Smooth muscle cell (in vitro differentiated cells): ENCODE measurements at regions not wholly inside any gene's neighbourhood (a gene's known extent, or its start where the extent isn't known, plus 50 kb on each side); places are given as distances from the start of the nearest gene placed in this dataset.

Experiments used
- DNase-seq: peaks from one replicate; lab custom pipeline; 2025; ENCODE audit not compliant: unreplicated experiment; lab: John Stamatoyannopoulos, UW
- H2AFZ ChIP-seq: fragments of 200-600 bp; sonication (generic); 2 replicates; pipeline ENCODE4 v1.6.0; 2016; ENCODE audit warnings: antibody characterized with exemption, low read depth, mild to moderate bottlenecking
- H3F3A ChIP-seq: fragments of 200-600 bp; sonication (generic); 2 replicates; pipeline ENCODE4 v1.6.0; 2017; ENCODE audit warnings: antibody characterized with exemption, low read depth
- H3K27ac ChIP-seq: fragments of 200-600 bp; sonication (generic); 2 replicates; pipeline ENCODE4 v1.5.1; 2016; ENCODE audit warnings: low read depth, mild to moderate bottlenecking
- H3K27me3 ChIP-seq: fragments of 200-600 bp; sonication (generic); 2 replicates; pipeline ENCODE4 v1.6.1; 2016; ENCODE audit warnings: low read depth, mild to moderate bottlenecking
- H3K36me3 ChIP-seq: fragments of 200-600 bp; sonication (generic); 2 replicates; pipeline ENCODE4 v1.5.1; 2016; ENCODE audit warnings: low read depth
- H3K4me1 ChIP-seq: fragments of 200-600 bp; sonication (generic); 2 replicates; pipeline ENCODE4 v1.5.1; 2016; ENCODE audit warnings: low read depth
- H3K4me2 ChIP-seq: fragments of 200-600 bp; sonication (generic); 2 replicates; pipeline ENCODE4 v1.6.0; 2016; ENCODE audit warnings: mild to moderate bottlenecking
- H3K4me3 ChIP-seq: fragments of 200-600 bp; sonication (generic); 2 replicates; pipeline ENCODE4 v1.5.1; 2016; ENCODE audit warnings: mild to moderate bottlenecking
- H3K79me2 ChIP-seq: fragments of 200-600 bp; sonication (generic); 2 replicates; pipeline ENCODE4 v1.6.0; 2016; ENCODE audit warnings: low read depth, mild to moderate bottlenecking
- H3K9ac ChIP-seq: fragments of 200-600 bp; sonication (generic); 2 replicates; pipeline ENCODE4 v1.6.0; 2016; ENCODE audit warnings: low read depth
- H3K9me3 ChIP-seq: fragments of 200-600 bp; sonication (generic); replicated peaks from 2 replicates; pipeline ENCODE4 v1.5.1; 2016; ENCODE audit warnings: low read depth
- H4K20me1 ChIP-seq: fragments of 200-600 bp; sonication (generic); 2 replicates; pipeline ENCODE4 v1.6.0; 2016; ENCODE audit warnings: low read depth
- CTCF ChIP-seq: fragments of 200-600 bp; sonication (generic); IDR thresholded peaks from 2 replicates; pipeline ENCODE4 v1.5.1; 2017; ENCODE audit warnings: borderline replicate concordance, mild to moderate bottlenecking, antibody characterized with exemption; ENCODE audit not compliant: insufficient read depth, poor library complexity, severe bottlenecking
- WGBS: methylation state at CpG from one replicate; pipeline ENCODE4 v1.1.7; 2016; ENCODE audit warnings: low lambda C conversion rate; 5-methylcytosine and 5-hydroxymethylcytosine counted together

DNA sequence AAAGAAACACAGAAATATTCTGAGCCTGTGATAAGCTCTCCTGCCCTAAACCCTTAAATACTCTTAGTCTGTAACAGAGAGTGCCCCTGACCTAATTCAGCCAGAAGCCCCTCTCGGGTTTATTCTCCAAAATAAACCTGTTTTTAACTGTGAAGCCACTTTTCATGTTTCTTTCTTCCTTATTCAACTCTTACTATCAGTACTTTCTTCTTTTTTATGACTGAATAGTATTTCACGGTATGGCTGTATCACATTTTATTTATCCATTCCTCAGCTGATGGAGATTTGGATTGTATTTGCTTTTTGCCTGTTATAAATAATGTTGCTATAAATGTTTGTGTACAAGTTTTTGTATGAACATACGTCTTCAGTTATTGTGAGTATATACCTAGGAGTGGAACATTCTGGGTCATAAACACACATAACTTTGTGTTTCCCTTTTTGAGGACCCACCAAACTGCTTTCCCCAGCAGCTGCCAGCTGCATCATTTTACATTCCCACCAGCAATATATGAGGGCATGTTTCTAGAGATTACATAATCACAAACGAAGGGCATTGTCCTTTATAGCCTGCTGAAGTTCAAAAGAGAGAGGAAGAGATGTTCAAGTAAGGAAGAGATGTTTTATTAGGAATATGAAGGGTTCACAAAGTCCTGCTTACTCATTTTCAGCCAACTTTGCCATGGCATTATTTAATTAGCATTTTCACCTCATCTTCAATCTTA, 199.4 kb upstream of the NUDT4 start:
- Histone ChIP-seq H4K20me1 (no peaks in the 10 kb centered on the region), H3K4me2 (no peak overlapping the region), H3K27ac (peak overlapping the region; percentile 48), H3K27me3 (no peaks in the 10 kb centered on the region), H3K36me3 (no peaks in the 10 kb centered on the region), H3K4me1 (no peaks in the 10 kb centered on the region), H3K4me3 (no peak overlapping the region), H3F3A (peaks cover 16% of the 10 kb centered on the region), H3K79me2 (no peaks in the 10 kb centered on the region), H3K9me3 (no peaks in the 10 kb centered on the region), H2AFZ (no peak overlapping the region), H3K9ac (no peak overlapping the region)
- DNase-seq = no peak
- no peak for TF ChIP-seq CTCF
- 76% methylated on average over 4 of the region's 4 CpGs for WGBS

GRCh38 chr12:93179792-93180191, 197.9 kb upstream of the NUDT4 start:
- no peak overlapping the region for H3K4me2 ChIP-seq
- H2AFZ ChIP-seq = no peak overlapping the region
- H3K9me3 ChIP-seq = no peaks in the 10 kb centered on the region
- H3K4me1 ChIP-seq = no peaks in the 10 kb centered on the region
- no peak overlapping the region for H3K4me3 ChIP-seq
- H3K27ac ChIP-seq = no peak overlapping the region
- no peak for TF ChIP-seq CTCF
- H3F3A ChIP-seq = peaks cover 16% of the 10 kb centered on the region
- no peaks in the 10 kb centered on the region for H4K20me1 ChIP-seq
- DNase-seq = no peak
- no peaks in the 10 kb centered on the region for H3K79me2 ChIP-seq
- WGBS = 96% methylated on average over 6 of the region's 6 CpGs
- no peak overlapping the region for H3K9ac ChIP-seq
- no peaks in the 10 kb centered on the region for H3K27me3 ChIP-seq
- H3K36me3 ChIP-seq = no peaks in the 10 kb centered on the region

DNA sequence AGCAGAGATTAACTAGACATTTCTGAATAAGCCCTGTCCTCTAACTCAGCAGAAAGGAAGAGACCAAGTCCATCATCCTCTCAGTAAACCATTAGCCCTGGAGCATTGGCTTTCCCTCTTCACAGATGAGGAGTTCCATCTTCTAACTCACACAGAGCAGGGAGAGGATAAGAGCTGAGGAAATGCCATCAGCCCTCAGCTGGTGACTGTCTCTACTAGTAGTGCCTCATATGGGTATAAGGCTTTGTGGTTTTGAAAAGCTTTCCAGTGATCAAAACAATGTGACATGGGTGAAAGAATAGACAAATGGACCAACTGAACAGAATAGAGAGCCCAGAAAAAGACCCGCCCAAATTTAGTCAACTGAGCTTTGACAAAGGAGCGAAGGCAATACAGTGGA, 197.2 kb upstream of the NUDT4 start:
- no peaks in the 10 kb centered on the region for H3K4me1 ChIP-seq
- H2AFZ ChIP-seq = peak overlapping the region; percentile 63
- H3K36me3 ChIP-seq = no peaks in the 10 kb centered on the region
- WGBS = 94% methylated on average over 2 of the region's 2 CpGs
- H3K27me3 ChIP-seq = no peaks in the 10 kb centered on the region
- no peak overlapping the region for H3K27ac ChIP-seq
- no peaks in the 10 kb centered on the region for H4K20me1 ChIP-seq
- H3K79me2 ChIP-seq = no peaks in the 10 kb centered on the region
- no peak overlapping the region for H3K9ac ChIP-seq
- DNase-seq = no peak
- no peaks in the 10 kb centered on the region for H3K9me3 ChIP-seq
- peak overlapping the region; percentile 25 for H3K4me2 ChIP-seq
- H3F3A ChIP-seq = peaks cover 16% of the 10 kb centered on the region
- no peak overlapping the region for H3K4me3 ChIP-seq
- no peak for TF ChIP-seq CTCF

DNA sequence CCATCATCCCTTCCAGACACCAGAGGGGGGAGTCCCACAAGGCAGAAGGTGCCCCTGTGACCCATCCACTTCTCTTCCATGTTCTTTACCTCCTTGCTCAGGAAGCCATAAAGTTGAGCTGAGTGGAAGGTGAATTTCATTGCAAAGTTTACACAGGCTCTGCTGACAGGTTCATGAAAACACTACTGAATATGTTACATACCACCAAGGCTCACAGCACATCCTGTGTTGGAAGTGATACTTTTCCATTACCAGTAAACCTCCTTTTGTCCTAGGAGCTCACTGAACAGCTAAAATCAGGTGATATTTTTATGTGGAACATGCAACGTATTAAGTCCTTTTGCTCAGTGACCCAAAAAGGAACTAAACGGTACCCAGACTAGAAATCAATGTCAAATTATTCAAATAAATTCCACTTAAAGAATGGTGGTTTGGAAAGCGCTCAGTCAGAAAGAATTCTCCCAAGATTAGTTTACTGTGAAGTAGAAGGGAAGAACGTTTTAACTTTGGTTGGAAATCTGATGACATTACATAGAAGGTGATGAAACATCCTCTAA, 196.2 kb upstream of the NUDT4 start:
- Histone ChIP-seq H3K4me1 (no peaks in the 10 kb centered on the region), H3K4me2 (no peak overlapping the region), H3K79me2 (no peaks in the 10 kb centered on the region), H3K36me3 (no peaks in the 10 kb centered on the region), H4K20me1 (no peaks in the 10 kb centered on the region), H2AFZ (no peak overlapping the region), H3K27me3 (no peaks in the 10 kb centered on the region), H3K27ac (no peak overlapping the region), H3K4me3 (no peak overlapping the region), H3K9me3 (no peaks in the 10 kb centered on the region), H3K9ac (no peak overlapping the region), H3F3A (peaks cover 14% of the 10 kb centered on the region)
- no peak for TF ChIP-seq CTCF
- WGBS = 82% methylated on average over 4 of the region's 4 CpGs
- no peak for DNase-seq
